ENCODE measurements at regions not wholly inside any gene's neighbourhood (a gene's known extent, or its start where the extent isn't known, plus 50 kb on each side); places are given as distances from the start of the nearest gene placed in this dataset.

DNA sequence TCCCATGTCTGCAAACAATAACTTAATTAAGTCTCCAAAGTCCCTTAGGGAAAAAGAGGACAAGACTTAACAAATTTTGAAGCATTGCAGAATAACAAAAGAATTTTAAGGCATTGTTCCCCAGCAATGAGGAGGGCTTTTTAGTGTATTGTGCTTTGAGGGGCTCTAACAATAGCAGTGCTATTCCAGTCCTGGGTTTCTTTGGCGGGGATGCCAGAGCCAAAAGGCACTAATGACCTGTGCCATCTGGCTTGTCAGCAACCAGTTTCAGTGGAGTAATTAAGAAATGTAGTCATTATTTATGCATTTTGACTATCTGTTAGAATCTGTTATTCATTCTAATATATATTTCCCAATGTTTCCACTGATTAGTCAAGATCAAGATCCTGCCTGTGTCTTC is 575.4 kb downstream of the SPRY1 start:
- TF ChIP-seq, protein P1, sequence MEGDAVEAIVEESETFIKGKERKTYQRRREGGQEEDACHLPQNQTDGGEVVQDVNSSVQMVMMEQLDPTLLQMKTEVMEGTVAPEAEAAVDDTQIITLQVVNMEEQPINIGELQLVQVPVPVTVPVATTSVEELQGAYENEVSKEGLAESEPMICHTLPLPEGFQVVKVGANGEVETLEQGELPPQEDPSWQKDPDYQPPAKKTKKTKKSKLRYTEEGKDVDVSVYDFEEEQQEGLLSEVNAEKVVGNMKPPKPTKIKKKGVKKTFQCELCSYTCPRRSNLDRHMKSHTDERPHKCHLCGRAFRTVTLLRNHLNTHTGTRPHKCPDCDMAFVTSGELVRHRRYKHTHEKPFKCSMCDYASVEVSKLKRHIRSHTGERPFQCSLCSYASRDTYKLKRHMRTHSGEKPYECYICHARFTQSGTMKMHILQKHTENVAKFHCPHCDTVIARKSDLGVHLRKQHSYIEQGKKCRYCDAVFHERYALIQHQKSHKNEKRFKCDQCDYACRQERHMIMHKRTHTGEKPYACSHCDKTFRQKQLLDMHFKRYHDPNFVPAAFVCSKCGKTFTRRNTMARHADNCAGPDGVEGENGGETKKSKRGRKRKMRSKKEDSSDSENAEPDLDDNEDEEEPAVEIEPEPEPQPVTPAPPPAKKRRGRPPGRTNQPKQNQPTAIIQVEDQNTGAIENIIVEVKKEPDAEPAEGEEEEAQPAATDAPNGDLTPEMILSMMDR (IDR thresholded peaks at IDR 0.05; ENCODE audit: low read depth, low read length, poor library complexity, severe bottlenecking): no peak
- no peak for TF ChIP-seq EZH2phosphoT487 (IDR thresholded peaks at IDR 0.05; ENCODE audit: borderline replicate concordance, low read length)
- H3K36me3 ChIP-seq (ENCODE audit: control insufficient read depth, low read length): no peaks in the 10 kb centered on the region; the same call in 1 of the 2 replicates

DNA sequence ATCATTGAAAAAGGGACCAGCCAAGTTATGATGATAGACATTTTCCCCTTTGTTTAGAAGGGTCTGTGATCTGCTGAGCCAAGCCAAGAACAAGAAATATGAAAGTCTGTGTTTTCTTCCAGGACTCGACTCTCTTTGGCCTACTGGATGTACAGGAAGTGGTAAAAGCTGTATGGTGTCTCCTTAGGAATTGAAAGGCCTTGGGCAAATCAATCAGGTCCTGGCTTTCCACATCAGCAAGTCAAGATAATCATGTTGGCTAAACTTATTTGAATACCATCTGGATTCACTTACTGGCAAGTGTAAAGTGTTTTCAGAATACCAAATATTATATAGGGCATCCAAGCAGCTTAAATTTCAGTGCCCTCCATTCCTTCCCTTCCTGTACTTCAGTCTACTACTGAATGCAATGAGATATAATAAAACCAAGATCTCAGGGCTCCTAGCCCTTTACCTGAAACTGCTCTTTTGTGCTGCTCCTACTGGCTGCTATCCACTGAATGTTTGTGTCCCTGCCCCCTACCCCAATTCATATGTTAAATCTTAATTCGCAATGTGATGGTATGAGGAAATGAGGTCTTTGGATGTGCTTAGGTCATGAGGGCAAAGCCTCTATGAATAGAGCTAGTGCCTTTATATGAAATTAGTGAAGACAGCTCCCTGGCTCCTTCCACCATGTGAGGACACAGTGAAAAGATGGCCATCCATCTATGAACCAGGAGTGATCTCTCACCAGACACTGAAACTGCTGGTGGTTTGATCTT is 578.0 kb downstream of the SPRY1 start:
- no peaks in the 10 kb centered on the region for H4K20me1 ChIP-seq (ENCODE audit: control insufficient read depth, insufficient read depth, low read depth, low read length)

More for the DNA sequence above, 575.4 kb downstream of the SPRY1 start:
- Histone ChIP-seq H3K4me1 (ENCODE audit: control insufficient read depth, low read length) (peaks cover 35% of the 10 kb centered on the region), H3K9me2 (replicated peaks; ENCODE audit: control insufficient read depth, low read length) (no peaks in the 10 kb centered on the region), H3K27me3 (ENCODE audit: control insufficient read depth, low read length) (no peaks in the 10 kb centered on the region), H3K27ac (ENCODE audit: low read depth, low read length) (no peak overlapping the region), H3K4me2 (ENCODE audit: low read length) (no peak overlapping the region), H4K20me1 (ENCODE audit: control insufficient read depth, insufficient read depth, low read depth, low read length) (no peaks in the 10 kb centered on the region), H3K4me3 (ENCODE audit: low read length) (no peak overlapping the region), H3K9me3 (ENCODE audit: control insufficient read depth, insufficient read depth, low read length) (no peaks in the 10 kb centered on the region), H3F3A (ENCODE audit: control insufficient read depth, insufficient read depth) (no peaks in the 10 kb centered on the region), H3K79me2 (ENCODE audit: control insufficient read depth, low read length) (no peaks in the 10 kb centered on the region)

DNA sequence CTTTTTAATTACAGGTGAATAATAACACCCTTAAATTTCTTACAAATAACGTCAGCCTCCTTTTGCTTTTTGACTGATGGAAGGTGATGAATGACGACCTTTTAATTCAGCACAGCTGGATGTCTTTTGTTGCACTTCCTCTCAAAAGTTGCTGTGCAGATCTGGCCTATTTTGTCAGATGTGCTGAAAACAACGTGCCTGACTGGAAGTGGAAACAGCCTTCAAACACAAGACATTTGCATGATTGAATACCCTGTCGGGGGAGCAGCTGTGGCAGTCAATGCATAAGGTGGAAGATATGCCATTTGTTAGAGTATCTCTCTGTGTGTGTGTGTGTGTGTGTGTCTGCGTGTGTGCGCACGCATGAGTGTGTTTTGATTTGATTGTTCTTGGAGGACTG is 579.7 kb downstream of the SPRY1 start:
- no peaks in the 10 kb centered on the region; the same call in 1 of the 2 replicates for H3K36me3 ChIP-seq (ENCODE audit: control insufficient read depth, low read length)
- no peaks in the 10 kb centered on the region for H3K9me2 ChIP-seq (replicated peaks; ENCODE audit: control insufficient read depth, low read length)
- 0 out of 2 replicates have a peak overlapping the region, but pooled peaks have one; percentile 10 for H3K4me3 ChIP-seq (ENCODE audit: low read length)
- H4K20me1 ChIP-seq (ENCODE audit: control insufficient read depth, insufficient read depth, low read depth, low read length): no peaks in the 10 kb centered on the region
- no peaks in the 10 kb centered on the region for H3K27me3 ChIP-seq (ENCODE audit: control insufficient read depth, low read length)
- peak overlapping the region; percentile 57 for H3K27ac ChIP-seq (ENCODE audit: low read depth, low read length)
- no peaks in the 10 kb centered on the region; the same call in 1 of the 2 replicates for H3K9me3 ChIP-seq (ENCODE audit: control insufficient read depth, insufficient read depth, low read length)
- TF ChIP-seq, protein P1 (IDR thresholded peaks at IDR 0.05; ENCODE audit: low read depth, low read length, poor library complexity, severe bottlenecking): no peak
- TF ChIP-seq EZH2phosphoT487 (IDR thresholded peaks at IDR 0.05; ENCODE audit: borderline replicate concordance, low read length): no peak
- H3K4me1 ChIP-seq (ENCODE audit: control insufficient read depth, low read length): peaks cover 29% of the 10 kb centered on the region
- no peaks in the 10 kb centered on the region for H3F3A ChIP-seq (ENCODE audit: control insufficient read depth, insufficient read depth)
- no peaks in the 10 kb centered on the region for H3K79me2 ChIP-seq (ENCODE audit: control insufficient read depth, low read length)
- H3K4me2 ChIP-seq (ENCODE audit: low read length): peak overlapping the region; percentile 51

More for the DNA sequence above, 578.0 kb downstream of the SPRY1 start:
- TF ChIP-seq EZH2phosphoT487 (IDR thresholded peaks at IDR 0.05; ENCODE audit: borderline replicate concordance, low read length): no peak
- TF ChIP-seq, protein P1 (IDR thresholded peaks at IDR 0.05; ENCODE audit: low read depth, low read length, poor library complexity, severe bottlenecking): no peak
- Histone ChIP-seq H3K27me3 (ENCODE audit: control insufficient read depth, low read length) (no peaks in the 10 kb centered on the region), H3K4me2 (ENCODE audit: low read length) (no peak overlapping the region), H3K36me3 (ENCODE audit: control insufficient read depth, low read length) (no peaks in the 10 kb centered on the region; the same call in 1 of the 2 replicates), H3K9me2 (replicated peaks; ENCODE audit: control insufficient read depth, low read length) (no peaks in the 10 kb centered on the region), H3F3A (ENCODE audit: control insufficient read depth, insufficient read depth) (no peaks in the 10 kb centered on the region), H3K27ac (ENCODE audit: low read depth, low read length) (no peak overlapping the region), H3K4me3 (ENCODE audit: low read length) (no peak overlapping the region), H3K9me3 (ENCODE audit: control insufficient read depth, insufficient read depth, low read length) (no peaks in the 10 kb centered on the region; the same call in 1 of the 2 replicates), H3K79me2 (ENCODE audit: control insufficient read depth, low read length) (no peaks in the 10 kb centered on the region), H3K4me1 (ENCODE audit: control insufficient read depth, low read length) (peaks cover 29% of the 10 kb centered on the region)

Measured in DOHH2 (cell line).